ENCODE measurements at regions not wholly inside any gene's neighbourhood (a gene's known extent, or its start where the extent isn't known, plus 50 kb on each side); places are given as distances from the start of the nearest gene placed in this dataset.

GRCh38 chr18:22551536-22552151, 133.9 kb upstream of the CTAGE1 start:
- Histone ChIP-seq H3K4me1 (ENCODE audit: control insufficient read depth, low read depth, low read length) (peaks cover 5% of the 10 kb centered on the region), H3K18ac (ENCODE audit: low read length) (no peak overlapping the region), H2BK120ac (ENCODE audit: low read depth, low read length) (no peak overlapping the region), H3K4me3 (ENCODE audit: low read length) (no peak overlapping the region), H2BK5ac (ENCODE audit: low read length) (no peak overlapping the region), H4K8ac (ENCODE audit: low read depth, low read length) (no peak overlapping the region), H3K79me2 (ENCODE audit: control insufficient read depth, insufficient read depth, low read length) (no peaks in the 10 kb centered on the region), H4K5ac (ENCODE audit: low read length) (no peak overlapping the region), H3K56ac (ENCODE audit: low read length) (no peak overlapping the region), H3K23ac (ENCODE audit: low read length) (no peak overlapping the region), H3K27me3 (ENCODE audit: insufficient read depth, low read length, poor library complexity) (no peaks in the 10 kb centered on the region), H2AK5ac (ENCODE audit: low read length) (no peak overlapping the region), H3K36me3 (ENCODE audit: control insufficient read depth, insufficient read depth, low read length) (no peaks in the 10 kb centered on the region), H2BK15ac (replicated peaks; ENCODE audit: low read depth) (no peak overlapping the region), H3K4ac (ENCODE audit: low read depth, low read length) (no peak overlapping the region), H3K79me1 (ENCODE audit: low read length) (no peaks in the 10 kb centered on the region), H3K4me2 (ENCODE audit: low read length) (no peak overlapping the region), H3K27ac (ENCODE audit: low read depth, low read length) (no peak overlapping the region), H3K9ac (ENCODE audit: low read length) (no peak overlapping the region)
- no CpG with 5 or more reads among the region's 5 CpGs for WGBS (ENCODE audit: extremely low coverage, insufficient coverage, low lambda C conversion rate)
- no peak for DNase-seq

GRCh38 chr18:22552254-22552653, 134.5 kb upstream of the CTAGE1 start:
- no CpG with 5 or more reads among the region's 3 CpGs for WGBS (ENCODE audit: extremely low coverage, insufficient coverage, low lambda C conversion rate)
- H3K79me2 ChIP-seq (ENCODE audit: control insufficient read depth, insufficient read depth, low read length): no peaks in the 10 kb centered on the region
- no peak for DNase-seq
- no peak overlapping the region for H2BK120ac ChIP-seq (ENCODE audit: low read depth, low read length)
- H3K79me1 ChIP-seq (ENCODE audit: low read length): no peaks in the 10 kb centered on the region
- H3K36me3 ChIP-seq (ENCODE audit: control insufficient read depth, insufficient read depth, low read length): no peaks in the 10 kb centered on the region
- no peak overlapping the region for H3K27ac ChIP-seq (ENCODE audit: low read depth, low read length)
- H2AK5ac ChIP-seq (ENCODE audit: low read length): no peak overlapping the region
- no peak overlapping the region for H3K4me3 ChIP-seq (ENCODE audit: low read length)
- no peak overlapping the region for H2BK5ac ChIP-seq (ENCODE audit: low read length)
- H4K8ac ChIP-seq (ENCODE audit: low read depth, low read length): no peak overlapping the region
- H3K4me1 ChIP-seq (ENCODE audit: control insufficient read depth, low read depth, low read length): peaks cover 5% of the 10 kb centered on the region
- H3K9ac ChIP-seq (ENCODE audit: low read length): no peak overlapping the region
- H3K4me2 ChIP-seq (ENCODE audit: low read length): no peak overlapping the region
- H4K5ac ChIP-seq (ENCODE audit: low read length): no peak overlapping the region
- H3K56ac ChIP-seq (ENCODE audit: low read length): no peak overlapping the region
- no peaks in the 10 kb centered on the region for H3K27me3 ChIP-seq (ENCODE audit: insufficient read depth, low read length, poor library complexity)
- no peak overlapping the region for H3K18ac ChIP-seq (ENCODE audit: low read length)
- H3K4ac ChIP-seq (ENCODE audit: low read depth, low read length): no peak overlapping the region
- H3K23ac ChIP-seq (ENCODE audit: low read length): no peak overlapping the region
- no peak overlapping the region for H2BK15ac ChIP-seq (replicated peaks; ENCODE audit: low read depth)

DNA sequence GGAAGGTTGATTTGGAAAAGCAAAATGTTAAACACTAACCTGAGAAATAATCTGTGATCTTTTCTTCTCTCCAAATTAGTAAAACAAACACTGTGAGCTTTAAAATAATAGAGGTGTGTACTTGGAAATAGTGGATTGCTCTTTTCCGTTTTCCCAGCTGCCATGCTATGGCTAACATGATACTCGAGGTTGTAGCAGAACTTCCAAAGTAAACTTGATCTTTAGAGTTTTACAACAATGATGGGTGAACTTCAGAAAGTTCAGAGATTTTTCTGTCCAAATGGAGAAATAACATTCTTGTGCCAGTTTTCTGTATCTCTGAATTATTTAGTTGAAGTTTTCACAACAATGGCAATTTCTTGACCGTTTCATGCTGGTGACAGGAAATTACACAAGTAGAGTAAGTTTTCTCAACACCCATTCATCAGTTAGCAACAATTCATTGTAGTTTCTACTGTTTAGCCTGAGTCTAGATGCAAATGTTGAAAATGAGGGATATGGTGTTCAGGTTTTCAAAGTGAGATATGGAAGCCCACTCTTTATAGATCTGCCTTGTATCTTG, 135.3 kb upstream of the CTAGE1 start:
- Histone ChIP-seq H4K8ac (ENCODE audit: low read depth, low read length) (no peak overlapping the region), H2AK5ac (ENCODE audit: low read length) (no peak overlapping the region), H2BK5ac (ENCODE audit: low read length) (no peak overlapping the region), H3K4me2 (ENCODE audit: low read length) (no peak overlapping the region), H3K36me3 (ENCODE audit: control insufficient read depth, insufficient read depth, low read length) (no peaks in the 10 kb centered on the region), H3K23ac (ENCODE audit: low read length) (no peak overlapping the region), H3K79me1 (ENCODE audit: low read length) (no peaks in the 10 kb centered on the region), H3K9ac (ENCODE audit: low read length) (no peak overlapping the region), H3K79me2 (ENCODE audit: control insufficient read depth, insufficient read depth, low read length) (no peaks in the 10 kb centered on the region), H2BK120ac (ENCODE audit: low read depth, low read length) (no peak overlapping the region), H3K18ac (ENCODE audit: low read length) (no peak overlapping the region), H4K5ac (ENCODE audit: low read length) (no peak overlapping the region), H3K4me3 (ENCODE audit: low read length) (no peak overlapping the region), H3K4me1 (ENCODE audit: control insufficient read depth, low read depth, low read length) (peaks cover 5% of the 10 kb centered on the region), H3K27me3 (ENCODE audit: insufficient read depth, low read length, poor library complexity) (no peaks in the 10 kb centered on the region), H3K27ac (ENCODE audit: low read depth, low read length) (no peak overlapping the region), H3K56ac (ENCODE audit: low read length) (no peak overlapping the region), H3K4ac (ENCODE audit: low read depth, low read length) (no peak overlapping the region), H2BK15ac (replicated peaks; ENCODE audit: low read depth) (no peak overlapping the region)
- no peak for DNase-seq
- no CpG with 5 or more reads among the region's 3 CpGs for WGBS (ENCODE audit: extremely low coverage, insufficient coverage, low lambda C conversion rate)

DNA sequence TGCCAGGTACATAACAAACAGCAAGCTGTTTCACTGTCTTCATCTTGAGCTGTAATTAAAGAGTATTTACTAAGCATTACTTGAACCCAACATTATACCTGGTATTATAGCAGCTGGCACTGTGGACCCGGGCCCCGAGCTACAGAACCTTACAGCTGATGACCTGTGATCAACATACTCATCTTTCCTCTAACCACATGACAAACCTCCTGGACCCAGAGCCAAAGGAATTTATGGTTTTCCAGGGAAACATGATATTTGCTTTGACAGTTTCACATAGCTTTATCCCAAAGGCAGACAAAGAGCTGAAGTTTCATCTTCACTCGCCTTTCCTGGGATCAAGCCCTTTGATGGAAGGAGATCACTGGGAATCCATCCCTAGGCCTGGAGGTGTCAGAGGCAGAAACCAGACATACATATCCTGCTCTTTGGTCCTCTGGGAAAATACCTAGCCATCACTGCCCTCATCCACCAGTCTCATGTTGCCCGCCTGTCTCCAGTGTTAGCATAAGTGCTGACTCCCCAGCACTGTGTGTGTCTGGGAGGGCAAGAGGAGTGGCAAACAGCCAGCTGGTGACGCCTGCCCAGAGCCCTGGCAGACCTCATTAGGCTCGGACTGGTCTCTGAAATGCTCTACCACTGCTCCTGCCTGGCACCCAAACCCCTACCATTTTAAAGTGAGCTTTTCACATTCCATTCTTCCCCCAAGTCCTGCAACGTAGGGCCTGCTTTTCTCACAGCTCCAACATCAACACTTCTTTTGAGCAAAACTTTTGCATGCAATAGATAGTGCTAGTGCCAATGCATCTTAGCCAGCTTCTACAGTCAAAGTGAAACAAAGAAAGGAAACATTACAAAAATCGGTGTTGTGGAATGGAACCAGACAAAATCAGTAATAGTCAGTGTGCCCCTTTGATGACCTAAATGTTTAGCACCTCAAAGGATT, 138.8 kb upstream of the CTAGE1 start:
- Histone ChIP-seq H3K79me2 (ENCODE audit: control insufficient read depth, insufficient read depth, low read length) (no peaks in the 10 kb centered on the region), H2BK120ac (ENCODE audit: low read depth, low read length) (no peak overlapping the region), H3K23ac (ENCODE audit: low read length) (no peak overlapping the region)

GRCh38 chr18:22557168-22557941, 139.6 kb upstream of the CTAGE1 start:
- no peak overlapping the region for H3K4me2 ChIP-seq (ENCODE audit: low read length)
- no peak overlapping the region for H4K5ac ChIP-seq (ENCODE audit: low read length)
- H3K27ac ChIP-seq (ENCODE audit: low read depth, low read length): no peak overlapping the region
- no peak overlapping the region for H3K23ac ChIP-seq (ENCODE audit: low read length)
- H3K9ac ChIP-seq (ENCODE audit: low read length): no peak overlapping the region
- H3K56ac ChIP-seq (ENCODE audit: low read length): no peak overlapping the region
- H3K18ac ChIP-seq (ENCODE audit: low read length): no peak overlapping the region
- no peak overlapping the region for H4K8ac ChIP-seq (ENCODE audit: low read depth, low read length)
- peaks cover 2% of the 10 kb centered on the region for H3K4me1 ChIP-seq (ENCODE audit: control insufficient read depth, low read depth, low read length)
- no peak overlapping the region for H2AK5ac ChIP-seq (ENCODE audit: low read length)
- WGBS (ENCODE audit: extremely low coverage, insufficient coverage, low lambda C conversion rate): no CpG with 5 or more reads among the region's 12 CpGs
- no peaks in the 10 kb centered on the region for H3K79me2 ChIP-seq (ENCODE audit: control insufficient read depth, insufficient read depth, low read length)
- DNase-seq: peak; percentile 71
- no peak overlapping the region for H2BK5ac ChIP-seq (ENCODE audit: low read length)
- H3K36me3 ChIP-seq (ENCODE audit: control insufficient read depth, insufficient read depth, low read length): no peaks in the 10 kb centered on the region
- no peaks in the 10 kb centered on the region for H3K79me1 ChIP-seq (ENCODE audit: low read length)
- H2BK15ac ChIP-seq (replicated peaks; ENCODE audit: low read depth): no peak overlapping the region
- no peak overlapping the region for H2BK120ac ChIP-seq (ENCODE audit: low read depth, low read length)
- no peak overlapping the region for H3K4me3 ChIP-seq (ENCODE audit: low read length)
- H3K4ac ChIP-seq (ENCODE audit: low read depth, low read length): no peak overlapping the region
- peaks cover 12% of the 10 kb centered on the region for H3K27me3 ChIP-seq (ENCODE audit: insufficient read depth, low read length, poor library complexity)

More for the DNA sequence above, 138.8 kb upstream of the CTAGE1 start:
- no peak overlapping the region for H3K18ac ChIP-seq (ENCODE audit: low read length)
- no peak overlapping the region for H3K4ac ChIP-seq (ENCODE audit: low read depth, low read length)
- H3K56ac ChIP-seq (ENCODE audit: low read length): no peak overlapping the region
- H3K4me2 ChIP-seq (ENCODE audit: low read length): no peak overlapping the region
- no peak for DNase-seq
- H3K27me3 ChIP-seq (ENCODE audit: insufficient read depth, low read length, poor library complexity): peaks cover 12% of the 10 kb centered on the region
- no peak overlapping the region for H2AK5ac ChIP-seq (ENCODE audit: low read length)
- no peak overlapping the region for H3K9ac ChIP-seq (ENCODE audit: low read length)
- peaks cover 2% of the 10 kb centered on the region for H3K4me1 ChIP-seq (ENCODE audit: control insufficient read depth, low read depth, low read length)
- H3K27ac ChIP-seq (ENCODE audit: low read depth, low read length): no peak overlapping the region
- no CpG with 5 or more reads among the region's 8 CpGs for WGBS (ENCODE audit: extremely low coverage, insufficient coverage, low lambda C conversion rate)
- no peak overlapping the region for H3K4me3 ChIP-seq (ENCODE audit: low read length)
- no peaks in the 10 kb centered on the region for H3K79me1 ChIP-seq (ENCODE audit: low read length)
- H4K8ac ChIP-seq (ENCODE audit: low read depth, low read length): no peak overlapping the region
- H2BK15ac ChIP-seq (replicated peaks; ENCODE audit: low read depth): no peak overlapping the region
- H3K36me3 ChIP-seq (ENCODE audit: control insufficient read depth, insufficient read depth, low read length): no peaks in the 10 kb centered on the region
- H2BK5ac ChIP-seq (ENCODE audit: low read length): no peak overlapping the region
- H4K5ac ChIP-seq (ENCODE audit: low read length): no peak overlapping the region

Measured in mesendoderm (in vitro differentiated cells).